PC-9 (cell line): ENCODE measurements at regions not wholly inside any gene's neighbourhood (a gene's known extent, or its start where the extent isn't known, plus 50 kb on each side); places are given as distances from the start of the nearest gene placed in this dataset.

Source experiments
- EZH2 ChIP-seq: fragments of 200-600 bp; sonication (generic); IDR thresholded peaks from 2 replicates; pipeline ENCODE4 v1.8.0; 2017; ENCODE audit warnings: antibody characterized with exemption, low read depth
- TF ChIP-seq, protein P1 (sequence below): fragments of 200-600 bp; sonication (generic); conservative IDR thresholded peaks from 2 replicates; pipeline ENCODE4 v1.6.1; 2017; ENCODE audit warnings: mixed run types, antibody characterized with exemption, mild to moderate bottlenecking, moderate library complexity

DNA sequence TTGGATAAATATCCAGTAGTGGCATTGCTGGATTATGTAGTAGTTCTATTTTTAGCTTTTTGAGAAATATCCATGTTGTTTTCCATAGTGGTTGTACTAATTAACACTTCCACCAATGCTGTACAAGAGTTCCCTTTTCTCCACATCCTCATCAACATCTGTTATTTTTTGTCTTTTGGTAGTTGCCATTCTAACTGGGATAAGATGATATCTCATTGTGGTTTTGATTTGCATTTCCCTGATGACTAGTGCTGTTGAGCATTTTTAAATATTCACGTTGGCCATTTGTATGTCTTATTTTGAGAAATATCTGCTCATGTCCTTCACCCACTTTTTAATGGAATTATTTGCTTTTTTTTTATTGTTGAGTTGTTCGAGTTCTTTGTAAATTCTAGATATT is 183.9 kb downstream of the PTPRU start:
- TF ChIP-seq, protein P1, sequence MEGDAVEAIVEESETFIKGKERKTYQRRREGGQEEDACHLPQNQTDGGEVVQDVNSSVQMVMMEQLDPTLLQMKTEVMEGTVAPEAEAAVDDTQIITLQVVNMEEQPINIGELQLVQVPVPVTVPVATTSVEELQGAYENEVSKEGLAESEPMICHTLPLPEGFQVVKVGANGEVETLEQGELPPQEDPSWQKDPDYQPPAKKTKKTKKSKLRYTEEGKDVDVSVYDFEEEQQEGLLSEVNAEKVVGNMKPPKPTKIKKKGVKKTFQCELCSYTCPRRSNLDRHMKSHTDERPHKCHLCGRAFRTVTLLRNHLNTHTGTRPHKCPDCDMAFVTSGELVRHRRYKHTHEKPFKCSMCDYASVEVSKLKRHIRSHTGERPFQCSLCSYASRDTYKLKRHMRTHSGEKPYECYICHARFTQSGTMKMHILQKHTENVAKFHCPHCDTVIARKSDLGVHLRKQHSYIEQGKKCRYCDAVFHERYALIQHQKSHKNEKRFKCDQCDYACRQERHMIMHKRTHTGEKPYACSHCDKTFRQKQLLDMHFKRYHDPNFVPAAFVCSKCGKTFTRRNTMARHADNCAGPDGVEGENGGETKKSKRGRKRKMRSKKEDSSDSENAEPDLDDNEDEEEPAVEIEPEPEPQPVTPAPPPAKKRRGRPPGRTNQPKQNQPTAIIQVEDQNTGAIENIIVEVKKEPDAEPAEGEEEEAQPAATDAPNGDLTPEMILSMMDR = no peak
- no peak for TF ChIP-seq EZH2
